IMR-90 (cell line): ENCODE measurements at regions not wholly inside any gene's neighbourhood (a gene's known extent, or its start where the extent isn't known, plus 50 kb on each side); places are given as distances from the start of the nearest gene placed in this dataset.
A peak's percentile ranks its signal among the peaks of the same experiment; 100 is the strongest.

Experiments used
- ATAC-seq: fragments of 200-7000 bp; cut with Tn5 transposase; 2 replicates; pipeline ENCODE4 v1.9.1; 2020; ENCODE audit warnings: low read depth, mild to moderate bottlenecking, moderate library complexity
- BruUV-seq: library from RNA; stranded (reverse); fragments of 400-500 nt; replicated peaks from 2 replicates; lab custom pipeline; 2021; lab: Mats Ljungman, UMichigan
- CTCF ChIA-PET: fragments of 300-600 bp; formaldehyde crosslinking; extraction: SDS; loops from one replicate; lab custom pipeline; 2021; ENCODE audit warnings: antibody characterized with exemption; lab: Yijun Ruan, JAX
- POLR2A ChIA-PET: fragments of 300-600 bp; sonication (Branson Sonifier 250); formaldehyde crosslinking; loops from one replicate; lab custom pipeline; 2022; ENCODE audit warnings: antibody characterized with exemption; ENCODE audit not compliant: unreplicated experiment; lab: Charles Lee
- DNase-seq: peaks from one replicate; pipeline ENCODE4 v3.0.0; 2013
- H2AFZ ChIP-seq: replicated peaks from 2 replicates; pipeline ENCODE3; 2013; ENCODE audit warnings: low read length, mild to moderate bottlenecking; ENCODE audit not compliant: poor library complexity
- H2AK5ac ChIP-seq: 2 replicates; pipeline ENCODE4 v1.6.1; 2013; ENCODE audit warnings: low read depth, low read length, inconsistent platforms
- H2AK9ac ChIP-seq: replicated peaks from 2 replicates; pipeline ENCODE3; 2013; ENCODE audit warnings: mild to moderate bottlenecking, low read depth, low read length, moderate library complexity; ENCODE audit not compliant: poor library complexity
- H2BK120ac ChIP-seq: 2 replicates; pipeline ENCODE4 v1.6.1; 2013; ENCODE audit warnings: low read depth, low read length, inconsistent platforms
- H2BK15ac ChIP-seq: 3 replicates; pipeline ENCODE4 v1.6.1; 2013; ENCODE audit warnings: low read depth, low read length, inconsistent platforms
- H2BK20ac ChIP-seq: 2 replicates; pipeline ENCODE4 v1.6.1; 2013; ENCODE audit warnings: low read depth, mild to moderate bottlenecking, inconsistent platforms, low read length, moderate library complexity
- H2BK5ac ChIP-seq: 2 replicates; pipeline ENCODE4 v1.6.1; 2013; ENCODE audit warnings: mild to moderate bottlenecking, low read depth, low read length, inconsistent platforms; ENCODE audit not compliant: poor library complexity, severe bottlenecking
- H3K14ac ChIP-seq: replicated peaks from 2 replicates; pipeline ENCODE4 v1.6.1; 2013; ENCODE audit warnings: low read depth, low read length, inconsistent platforms
- H3K18ac ChIP-seq: 2 replicates; pipeline ENCODE4 v1.6.1; 2013; ENCODE audit warnings: low read depth, low read length, control low read depth
- H3K23ac ChIP-seq: 2 replicates; pipeline ENCODE4 v1.6.1; 2013; ENCODE audit warnings: low read depth, low read length, inconsistent platforms
- H3K27ac ChIP-seq: 2 replicates; pipeline ENCODE4 v1.5.1; 2013; ENCODE audit warnings: mild to moderate bottlenecking, control low read depth, low read length; ENCODE audit not compliant: insufficient read depth
- H3K27me3 ChIP-seq: 2 replicates; pipeline ENCODE4 v1.6.1; 2013; ENCODE audit warnings: low read length; ENCODE audit not compliant: control insufficient read depth, insufficient read depth
- H3K36me3 ChIP-seq: 2 replicates; pipeline ENCODE4 v1.6.1; 2013; ENCODE audit warnings: low read length, mixed read lengths; ENCODE audit not compliant: control insufficient read depth, insufficient read depth
- H3K4ac ChIP-seq: 2 replicates; pipeline ENCODE4 v1.6.1; 2013; ENCODE audit warnings: low read depth, low read length, inconsistent platforms
- H3K4me1 ChIP-seq: 2 replicates; pipeline ENCODE4 v1.6.1; 2013; ENCODE audit warnings: low read length, mixed read lengths; ENCODE audit not compliant: control insufficient read depth, insufficient read depth
- H3K4me2 ChIP-seq: 2 replicates; pipeline ENCODE4 v1.6.1; 2013; ENCODE audit warnings: low read depth, mild to moderate bottlenecking, control low read depth, low read length, moderate library complexity
- H3K4me3 ChIP-seq: 2 replicates; pipeline ENCODE4 v1.5.1; 2013; ENCODE audit warnings: low read depth, mild to moderate bottlenecking, control low read depth, low read length, moderate library complexity; ENCODE audit not compliant: insufficient read depth
- H3K56ac ChIP-seq: 2 replicates; pipeline ENCODE4 v1.6.1; 2013; ENCODE audit warnings: low read length, inconsistent platforms; ENCODE audit not compliant: insufficient read depth; ENCODE audit errors: extremely low read depth
- H3K79me1 ChIP-seq, 2 experiments: 2 replicates each; pipeline ENCODE4 v1.6.1; 2013; ENCODE audit warnings: low read length in 2 of 2, inconsistent platforms in 1 of 2, low read depth in 1 of 2
- H3K9ac ChIP-seq: 2 replicates; pipeline ENCODE4 v1.6.1; 2013; ENCODE audit warnings: low read depth, low read length, control low read depth
- H3K9me1 ChIP-seq: 2 replicates; pipeline ENCODE4 v1.6.1; 2013; ENCODE audit warnings: low read length, inconsistent platforms; ENCODE audit not compliant: insufficient read depth
- H3K9me3 ChIP-seq: 2 replicates; pipeline ENCODE4 v1.6.1; 2013; ENCODE audit warnings: low read length; ENCODE audit not compliant: control insufficient read depth, insufficient read depth
- H4K20me1 ChIP-seq: 2 replicates; pipeline ENCODE4 v1.6.1; 2013; ENCODE audit warnings: low read length, inconsistent platforms; ENCODE audit not compliant: insufficient read depth
- H4K5ac ChIP-seq: 2 replicates; pipeline ENCODE4 v1.6.1; 2013; ENCODE audit warnings: mild to moderate bottlenecking, low read depth, low read length, control low read depth
- H4K8ac ChIP-seq, 2 experiments: 2 replicates each; pipeline ENCODE4 v1.6.1; 2013; ENCODE audit warnings: low read depth in 2 of 2, low read length in 2 of 2, control low read depth in 1 of 2, inconsistent platforms in 1 of 2
- H4K91ac ChIP-seq: 2 replicates; pipeline ENCODE4 v1.6.1; 2013; ENCODE audit warnings: low read depth, low read length, inconsistent platforms; ENCODE audit not compliant: insufficient read depth
- CHD1 ChIP-seq: IDR thresholded peaks from 2 replicates; pipeline ENCODE4 v1.6.1; 2012; ENCODE audit warnings: low read depth, low read length, improper control_type of control experiment
- RFX5 ChIP-seq: IDR thresholded peaks from 2 replicates; pipeline ENCODE4 v1.8.0; 2012; ENCODE audit warnings: low read depth, mild to moderate bottlenecking, low read length, moderate library complexity
- WGBS, 2 experiments: methylation state at CpG; one replicate each; pipeline versions ENCODE4 v1.1.5 to v1.1.7; 2013; ENCODE audit warnings: missing lambda C conversion rate in 2 of 2; ENCODE audit not compliant: insufficient read length in 1 of 2; ENCODE audit errors: extremely low coverage in 2 of 2; 5-methylcytosine and 5-hydroxymethylcytosine counted together
- dilution Hi-C: fragments of 300-500 bp; cut with HindIII; formaldehyde crosslinking; loops from one replicate; pipeline ENCODE4 v1.14.3; 2018; ENCODE audit warnings: low sequenced_read_pairs; ENCODE audit not compliant: unreplicated experiment
- in situ Hi-C: fragments of 300-500 bp; cut with MboI; formaldehyde crosslinking; loops from 3 replicates; pipeline ENCODE4 v1.14.3; 2019; ENCODE audit warnings: low sequenced_read_pairs, inconsistent platforms, mixed read lengths
- intact Hi-C: fragments of 100-400 bp; cut with micrococcal nuclease; formaldehyde crosslinking; loops from 2 replicates; pipeline ENCODE4 v1.10.0; 2022
- TF ChIP-seq, protein P1 (sequence below): fragments of 150-350 bp; IDR thresholded peaks from 2 replicates; pipeline ENCODE4 v1.6.1; 2017; ENCODE audit warnings: mild to moderate bottlenecking, antibody characterized with exemption, low read length, low read depth

- in situ Hi-C loops = loop anchor here (10.0 to 25.0 kb wide), 2 partner anchors 475 to 648 kb away; no protein-coding TSS in a partner anchor
- CTCF ChIA-PET = no interaction called here
- TF ChIP-seq CHD1 (no peak), RFX5 (no peak)
- TF ChIP-seq, protein P1, sequence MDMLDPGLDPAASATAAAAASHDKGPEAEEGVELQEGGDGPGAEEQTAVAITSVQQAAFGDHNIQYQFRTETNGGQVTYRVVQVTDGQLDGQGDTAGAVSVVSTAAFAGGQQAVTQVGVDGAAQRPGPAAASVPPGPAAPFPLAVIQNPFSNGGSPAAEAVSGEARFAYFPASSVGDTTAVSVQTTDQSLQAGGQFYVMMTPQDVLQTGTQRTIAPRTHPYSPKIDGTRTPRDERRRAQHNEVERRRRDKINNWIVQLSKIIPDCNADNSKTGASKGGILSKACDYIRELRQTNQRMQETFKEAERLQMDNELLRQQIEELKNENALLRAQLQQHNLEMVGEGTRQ = no peak
- no CpG with 5 or more reads among the region's 7 CpGs for WGBS, 2 experiments
- H4K20me1 ChIP-seq = no peaks in the 10 kb centered on the region
- no peak overlapping the region for H2BK20ac ChIP-seq
- H4K5ac ChIP-seq = no peak overlapping the region
- no peaks in the 10 kb centered on the region for H3K4me1 ChIP-seq
- no peaks in the 10 kb centered on the region for H3K9me3 ChIP-seq
- H3K4ac ChIP-seq = no peak overlapping the region
- no TSS peak for BruUV-seq
- POLR2A ChIA-PET = no interaction called here
- no peak overlapping the region for H2BK15ac ChIP-seq
- no peaks in the 10 kb centered on the region for H3K79me1 ChIP-seq
- no peak overlapping the region for H3K27ac ChIP-seq
- no peak overlapping the region for H4K91ac ChIP-seq
- H3K9me1 ChIP-seq = no peaks in the 10 kb centered on the region
- no peaks in the 10 kb centered on the region for H3K27me3 ChIP-seq
- no peak overlapping the region for H4K8ac ChIP-seq
- H2BK5ac ChIP-seq = no peak overlapping the region
- H2BK120ac ChIP-seq = no peak overlapping the region
- H3K14ac ChIP-seq = no peak overlapping the region
- dilution Hi-C loops = no loop called here
- no peaks in the 10 kb centered on the region for H3K36me3 ChIP-seq
- H2AFZ ChIP-seq = peak overlapping the region; percentile 13
- intact Hi-C loops = loop anchor here (1.0 to 5.0 kb wide), 3 partner anchors 148 to 695 kb away; no protein-coding TSS in a partner anchor
- H2AK9ac ChIP-seq = no peak overlapping the region
- no peak for DNase-seq
- H3K9ac ChIP-seq = no peak overlapping the region
- no peak overlapping the region for H3K18ac ChIP-seq
- ATAC-seq = no peak
- no peak overlapping the region for H2AK5ac ChIP-seq
- no peak overlapping the region for H3K4me3 ChIP-seq
- H3K23ac ChIP-seq = no peak overlapping the region
- H3K4me2 ChIP-seq = no peak overlapping the region
- no peak overlapping the region for H3K56ac ChIP-seq
Observed at GRCh38 chr2:30860003-30860725, 52.9 kb upstream of the CAPN13 start.
